ENCODE measurements at regions not wholly inside any gene's neighbourhood (a gene's known extent, or its start where the extent isn't known, plus 50 kb on each side); places are given as distances from the start of the nearest gene placed in this dataset.
"Not testable (repeated sequence)": the region's sequence is repeated elsewhere in the genome, so short reads cannot be mapped to it uniquely, and the experiment has no call there.

DNA sequence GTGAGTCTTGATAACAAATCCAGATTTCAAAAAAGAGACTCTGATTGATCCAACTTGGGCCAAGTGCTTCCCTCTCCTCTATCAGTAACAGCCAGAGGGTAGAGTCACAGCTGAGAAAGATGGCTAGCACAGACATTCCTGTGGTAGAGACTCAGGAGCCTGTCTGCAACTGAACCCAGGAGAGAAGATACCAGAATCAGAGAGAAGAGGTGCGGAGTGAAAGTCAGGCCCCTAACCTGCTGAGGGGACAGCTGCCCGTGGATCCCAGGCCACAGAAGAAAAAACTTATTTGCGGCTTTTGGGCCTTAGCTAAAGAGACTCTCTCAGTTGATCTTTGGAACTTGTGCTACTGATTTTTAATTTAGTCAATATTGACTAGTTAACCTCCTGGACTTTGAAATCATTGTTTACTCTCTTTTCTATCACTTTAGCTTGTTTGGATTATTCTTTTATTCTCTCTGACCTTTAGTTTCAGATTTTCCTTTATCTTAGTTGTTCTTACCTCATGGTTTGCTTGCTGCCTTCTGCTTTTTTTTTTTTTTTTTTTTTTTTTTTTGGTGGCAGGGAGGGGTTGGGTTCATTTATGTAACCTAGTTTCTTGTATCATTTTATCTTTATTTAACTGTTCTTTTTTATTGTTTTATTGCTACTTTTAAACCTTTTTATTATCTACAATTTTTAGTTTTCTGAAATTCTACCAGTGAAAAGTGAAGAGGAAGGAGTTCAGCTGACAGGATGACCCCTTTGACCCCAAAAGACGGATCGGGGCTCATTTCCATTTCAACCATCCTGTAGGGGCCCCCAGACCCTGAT, 154.9 kb upstream of the KRR1 start:
- no peak for DNase-seq (ENCODE audit: low read depth)

DNA sequence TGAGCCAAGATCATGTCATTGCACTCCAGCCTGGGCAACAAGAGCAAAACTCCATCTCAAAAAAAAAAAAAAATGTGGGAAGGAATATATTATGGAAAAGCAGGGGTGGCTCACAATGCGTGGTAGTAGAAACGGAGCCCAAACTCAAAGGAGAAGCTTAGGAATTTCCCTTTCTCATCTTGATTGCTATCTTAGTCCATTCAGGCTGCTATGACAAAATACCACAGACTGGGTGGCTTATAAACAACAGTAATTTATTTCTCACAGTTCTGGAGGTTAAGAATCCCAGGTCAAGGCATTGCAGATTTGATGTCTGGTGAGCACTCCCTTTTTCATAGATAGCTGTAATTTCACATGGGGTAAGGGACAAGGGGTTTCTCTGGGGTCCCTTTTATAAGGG, 153.8 kb upstream of the KRR1 start:
- no peak for DNase-seq (ENCODE audit: low read depth)

DNA sequence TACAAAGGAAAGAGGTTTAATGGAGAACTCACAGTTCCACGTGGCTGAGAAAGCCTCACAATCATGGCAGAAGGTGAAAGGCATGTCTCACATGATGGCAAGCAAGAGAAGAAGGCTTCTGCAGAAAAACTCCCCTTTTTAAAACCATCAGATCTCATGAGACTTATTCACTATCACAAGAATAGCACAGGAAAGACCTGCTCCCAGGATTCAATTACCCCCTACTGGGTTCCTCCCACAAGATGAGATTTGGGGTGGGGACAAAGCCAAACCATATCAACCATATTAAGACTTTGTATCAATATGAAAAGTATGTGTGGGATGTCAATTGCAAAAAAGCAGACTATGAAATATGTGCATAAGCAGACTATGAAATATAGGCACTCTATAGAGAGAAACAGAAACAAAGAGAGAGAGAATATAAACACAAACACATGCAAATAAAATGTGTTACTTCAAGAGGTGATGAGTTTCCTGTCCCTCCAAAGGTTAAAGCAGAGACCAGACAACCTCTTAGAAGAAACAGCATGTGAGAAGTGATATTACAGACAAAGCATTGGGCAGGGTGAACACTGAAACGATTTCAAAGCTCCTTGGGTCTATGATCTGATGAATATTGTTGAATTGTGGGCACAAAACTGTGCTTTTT, 151.2 kb upstream of the KRR1 start:
- DNase-seq (ENCODE audit: low read depth): no peak

DNA sequence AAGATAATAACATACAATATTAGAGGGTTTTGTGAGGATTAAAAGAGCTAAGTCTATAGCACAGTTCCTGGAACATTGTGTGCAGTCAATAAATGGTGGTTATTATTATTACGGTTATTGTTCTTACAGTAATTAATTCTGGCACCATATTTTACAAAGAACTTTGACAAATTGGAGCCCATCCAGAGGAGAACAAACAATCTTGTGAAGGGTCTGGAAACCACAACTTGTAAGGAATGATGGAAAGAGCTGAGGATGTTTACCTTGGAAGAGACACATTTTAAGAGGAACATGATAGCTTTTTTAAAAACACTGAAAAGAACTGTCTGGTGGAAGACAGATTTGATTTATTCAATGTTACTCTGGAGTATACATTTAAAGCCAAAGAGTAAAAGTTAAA, 150.5 kb upstream of the KRR1 start:
- no peak for DNase-seq (ENCODE audit: low read depth)

DNA sequence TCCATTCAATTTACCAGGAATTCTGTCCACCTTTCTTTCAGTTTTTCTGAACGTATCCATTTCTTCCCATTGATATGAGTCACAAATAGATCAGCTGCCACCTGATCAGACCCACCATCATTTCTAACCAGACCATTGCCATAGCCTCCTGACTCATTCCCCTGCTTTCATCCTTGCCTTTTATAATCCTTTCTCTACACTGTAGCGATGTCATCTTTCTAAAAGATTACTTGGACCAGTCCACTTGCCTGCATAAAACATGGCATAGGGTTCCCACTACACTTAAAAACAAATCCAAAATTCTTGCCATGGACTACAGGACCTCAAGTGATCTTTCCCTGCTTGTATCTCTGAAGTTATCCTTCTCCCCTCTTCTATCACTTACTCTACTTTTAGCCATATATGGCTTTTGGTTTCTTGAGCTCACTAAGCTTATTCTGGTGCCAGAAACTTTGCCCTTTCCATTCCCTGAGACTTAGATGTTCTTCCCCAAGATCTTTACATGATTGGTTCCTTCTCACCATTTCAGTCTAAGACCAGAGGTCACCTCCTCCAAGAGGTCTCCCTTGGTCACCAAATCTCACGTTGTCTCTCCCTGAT, 149.5 kb upstream of the KRR1 start:
- DNase-seq (ENCODE audit: low read depth): peak; percentile 88

DNA sequence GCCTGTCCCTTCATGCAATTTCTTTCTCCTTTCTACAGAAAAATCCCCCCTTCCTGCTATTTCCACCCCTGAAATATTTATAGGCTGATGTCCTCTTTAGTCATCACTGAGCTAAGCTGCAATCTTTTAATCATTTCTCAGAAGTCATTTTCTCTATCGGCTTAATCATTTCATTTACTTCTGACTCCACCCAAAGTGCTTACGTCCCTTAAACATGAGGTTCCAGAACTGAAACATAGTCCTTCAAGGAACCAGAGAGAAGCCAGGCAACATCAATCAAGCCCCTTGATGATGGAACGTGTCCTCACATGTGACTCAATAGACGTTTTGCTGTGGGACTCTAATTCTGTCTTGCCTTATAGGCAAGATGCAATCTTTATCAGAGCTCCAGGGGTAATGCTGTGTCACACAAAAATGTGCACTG, 148.7 kb upstream of the KRR1 start:
- peak; percentile 88 for DNase-seq (ENCODE audit: low read depth)

DNA sequence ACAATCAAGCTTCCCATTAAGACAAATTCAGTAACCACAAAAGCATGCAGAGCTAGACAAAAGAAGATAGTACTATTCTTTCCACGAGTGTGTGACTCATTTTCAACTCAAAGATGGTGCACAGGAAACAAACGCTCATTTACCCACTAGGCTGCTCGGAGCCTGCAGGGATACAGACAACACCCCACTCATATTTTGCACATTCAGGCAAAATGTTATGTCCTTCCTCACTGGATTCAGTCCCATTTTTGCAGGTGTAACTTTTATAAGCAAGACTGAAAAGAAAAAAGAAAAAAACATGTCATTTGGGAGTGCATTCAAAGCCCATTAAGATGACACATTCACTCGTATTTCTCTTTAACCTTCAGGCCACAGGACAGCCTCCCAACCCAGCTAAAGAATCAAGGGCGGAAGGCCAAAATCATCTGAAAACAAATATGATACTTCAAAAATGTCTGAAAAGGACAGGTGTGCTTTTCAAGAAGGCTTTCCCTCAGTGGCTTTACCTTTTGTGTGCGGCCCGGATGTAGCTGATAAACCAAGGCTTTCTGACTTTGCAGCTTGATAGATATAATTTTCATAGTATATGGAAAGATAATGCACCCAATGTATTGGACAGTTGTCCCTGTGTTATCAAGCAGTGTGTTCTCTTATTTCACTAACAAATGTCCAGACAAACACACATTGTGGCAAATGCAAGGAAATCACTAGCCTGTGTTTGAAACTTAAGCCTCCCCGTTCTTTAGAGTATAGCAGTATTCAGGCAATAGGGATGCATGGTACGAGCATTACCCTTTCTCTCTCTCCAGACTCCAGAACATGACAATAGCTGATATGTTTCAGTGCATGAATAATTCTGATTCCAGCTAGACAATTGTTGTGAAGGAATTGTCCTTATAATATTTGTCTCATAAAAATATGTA, 147.8 kb upstream of the KRR1 start:
- peak; percentile 84 for DNase-seq (ENCODE audit: low read depth)

DNA sequence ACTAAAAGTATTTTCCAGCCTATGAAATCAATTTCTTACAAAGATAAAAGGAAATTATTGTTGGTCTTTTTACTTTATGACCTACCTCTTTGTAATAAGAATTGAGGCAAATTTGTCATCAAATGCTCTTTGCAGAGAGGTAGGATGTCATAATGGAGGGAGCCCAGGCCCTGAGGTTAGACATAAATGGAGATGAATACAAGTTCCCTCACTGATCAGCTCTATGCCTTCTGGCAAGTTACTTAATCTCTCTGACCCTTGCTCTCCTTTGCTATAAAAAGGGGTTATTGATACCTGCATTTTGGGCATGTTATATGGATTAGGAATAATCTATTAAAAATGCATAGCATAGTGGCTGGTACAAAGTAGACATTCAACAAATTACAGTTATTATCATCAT, 146.9 kb upstream of the KRR1 start:
- no peak for DNase-seq (ENCODE audit: low read depth)

DNA sequence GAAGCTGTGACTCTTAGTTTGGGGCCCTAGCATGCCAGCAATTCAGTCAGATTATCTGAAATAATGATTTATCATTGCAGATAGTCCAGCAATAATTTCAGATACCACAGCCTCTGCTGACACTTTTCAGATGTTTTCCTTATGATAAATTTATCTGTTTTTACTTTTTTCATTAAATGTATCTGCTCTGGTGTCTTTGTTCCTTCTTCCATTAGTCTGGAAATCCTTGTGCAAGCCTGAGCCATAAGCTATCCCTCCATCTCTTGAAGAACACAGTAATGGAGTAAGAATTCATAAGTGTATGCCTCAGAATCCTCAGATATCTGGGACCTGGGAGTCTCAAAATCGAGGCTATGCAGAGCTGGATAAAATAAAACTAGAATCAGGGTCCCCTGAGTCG, 146.4 kb upstream of the KRR1 start:
- DNase-seq (ENCODE audit: low read depth): no peak

DNA sequence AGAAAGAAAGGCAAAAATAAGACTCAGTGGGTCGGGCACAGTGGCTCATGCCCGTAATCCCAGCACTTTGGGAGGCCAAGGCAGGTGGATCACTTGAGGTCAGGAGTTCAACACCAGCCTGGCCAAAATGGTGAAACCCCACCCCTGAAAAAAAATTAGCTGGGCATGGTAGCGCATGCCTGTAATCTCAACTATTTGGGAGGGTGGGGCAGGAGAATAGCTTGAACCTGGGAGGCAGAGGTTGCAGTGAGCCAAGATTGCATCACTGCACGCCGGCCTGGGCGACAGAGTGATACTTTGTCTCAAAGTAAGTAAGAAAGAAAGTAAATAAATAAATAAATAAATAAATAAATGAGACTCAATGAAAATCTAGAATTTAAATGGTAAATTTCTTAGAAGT, 145.9 kb upstream of the KRR1 start:
- DNase-seq (ENCODE audit: low read depth): not testable (repeated sequence)

DNA sequence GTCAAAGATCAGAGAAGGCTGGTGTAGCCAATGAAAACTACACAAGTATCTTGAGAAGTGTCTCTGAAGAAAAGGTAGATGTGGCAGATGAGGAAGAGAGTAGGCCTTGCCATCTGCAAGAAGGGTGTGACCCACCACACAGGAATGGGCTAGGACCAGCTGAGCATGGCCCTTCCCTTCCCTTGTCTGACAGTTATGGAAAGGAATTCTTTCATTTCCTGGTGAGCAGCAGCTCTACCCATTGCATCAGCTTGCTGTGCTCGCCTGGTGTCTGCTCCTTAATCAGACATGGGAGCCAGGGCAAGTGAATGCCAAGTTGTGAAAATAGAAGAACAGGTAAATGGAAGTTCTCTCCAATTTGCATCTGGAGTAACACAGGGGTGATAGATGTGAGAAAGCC, 145.2 kb upstream of the KRR1 start:
- peak; percentile 85 for DNase-seq (ENCODE audit: low read depth)

DNA sequence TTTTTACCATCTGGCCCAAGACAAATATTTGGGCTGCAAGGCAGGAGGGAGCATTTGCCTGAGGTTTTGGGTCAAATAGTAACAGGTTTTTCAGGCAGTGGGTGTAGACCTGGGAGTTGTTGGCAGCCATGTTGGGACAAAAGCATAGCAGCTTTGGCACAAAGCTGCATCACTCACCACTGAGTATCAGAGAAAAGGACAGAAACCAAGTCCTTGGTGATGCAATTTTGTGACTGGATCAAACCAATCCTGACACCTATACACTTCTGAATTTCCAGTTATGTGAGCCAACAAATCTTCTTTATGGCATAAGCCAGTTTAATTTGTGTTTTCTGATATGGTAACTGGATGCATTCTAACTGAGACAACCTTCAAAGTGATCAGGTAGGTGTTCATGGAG, 144.8 kb upstream of the KRR1 start:
- no peak for DNase-seq (ENCODE audit: low read depth)

DNA sequence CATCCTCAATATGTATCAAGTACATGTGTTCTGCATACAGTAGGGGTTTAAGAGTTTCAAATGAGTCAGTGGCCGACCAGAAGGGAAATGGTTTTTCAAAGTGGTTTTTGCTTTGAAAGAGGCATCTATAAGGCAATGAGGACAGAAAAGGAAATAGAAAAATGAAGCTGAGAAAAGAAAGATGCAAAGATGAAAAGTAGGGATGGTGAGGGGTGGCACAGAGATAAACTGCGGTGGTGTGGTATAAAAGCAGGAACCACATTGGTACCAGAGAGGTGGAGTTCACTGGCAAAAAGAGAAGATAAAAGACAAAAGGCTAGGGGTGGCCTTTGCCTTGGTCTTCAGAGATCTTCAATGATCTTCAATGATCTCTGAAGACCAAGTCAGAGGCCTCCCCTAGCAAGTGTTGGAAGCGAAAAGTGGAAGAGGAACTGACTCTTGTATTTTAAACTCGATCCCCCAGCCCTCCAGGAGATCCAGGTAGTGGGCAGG, 144.0 kb upstream of the KRR1 start:
- DNase-seq (ENCODE audit: low read depth): no peak

DNA sequence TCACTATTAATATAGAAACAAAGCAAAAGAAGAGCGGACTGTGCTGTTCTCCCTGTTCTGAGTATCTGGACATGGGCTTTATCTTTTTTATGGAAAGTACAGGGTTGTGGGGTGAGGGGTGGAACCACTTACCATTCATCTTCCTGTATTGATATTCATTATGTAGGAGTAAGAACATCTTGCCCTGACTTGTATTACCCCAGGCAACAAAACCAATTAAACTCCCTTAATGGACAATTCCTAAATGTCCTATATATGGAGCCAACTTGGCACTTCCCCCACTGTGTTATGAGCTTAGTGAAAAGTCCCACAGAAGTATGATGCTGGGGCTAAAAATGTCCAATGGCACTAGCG, 139.9 kb upstream of the KRR1 start:
- no peak for DNase-seq (ENCODE audit: low read depth)

DNA sequence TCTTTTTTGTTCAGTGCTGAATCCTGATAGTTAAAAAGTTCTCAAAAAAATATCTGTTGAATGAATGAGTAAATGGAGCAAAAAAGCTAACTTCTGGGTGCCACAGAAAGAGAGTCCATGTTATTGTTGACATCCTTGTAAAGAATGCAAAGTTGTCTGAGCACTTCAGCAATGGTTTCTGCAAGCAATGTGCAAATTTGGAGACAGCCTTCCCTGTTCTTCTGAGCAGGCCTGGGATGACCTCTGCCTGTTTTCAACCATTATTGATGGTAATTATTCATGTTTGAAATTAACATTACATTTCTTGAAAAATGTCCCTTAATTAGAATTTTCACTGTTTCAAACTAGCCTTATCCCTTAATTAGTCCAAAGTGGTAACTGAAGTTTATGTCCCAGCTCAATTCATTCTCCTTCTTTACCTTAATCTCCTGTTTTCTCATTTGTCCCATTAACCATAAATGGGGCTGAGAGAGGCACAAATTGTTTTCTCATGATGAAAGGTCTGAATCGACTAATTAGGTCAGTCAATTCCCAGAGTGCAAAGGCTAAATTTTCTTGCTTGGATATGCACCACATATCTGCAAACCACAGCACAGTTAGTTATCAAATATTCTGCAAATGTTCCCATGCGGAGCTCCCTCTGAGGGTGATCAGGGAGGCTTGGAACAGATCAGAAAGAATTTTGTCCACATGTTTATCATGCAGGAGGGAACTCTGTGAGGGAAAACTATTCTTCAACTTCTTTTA, 139.4 kb upstream of the KRR1 start:
- no peak for DNase-seq (ENCODE audit: low read depth)

DNA sequence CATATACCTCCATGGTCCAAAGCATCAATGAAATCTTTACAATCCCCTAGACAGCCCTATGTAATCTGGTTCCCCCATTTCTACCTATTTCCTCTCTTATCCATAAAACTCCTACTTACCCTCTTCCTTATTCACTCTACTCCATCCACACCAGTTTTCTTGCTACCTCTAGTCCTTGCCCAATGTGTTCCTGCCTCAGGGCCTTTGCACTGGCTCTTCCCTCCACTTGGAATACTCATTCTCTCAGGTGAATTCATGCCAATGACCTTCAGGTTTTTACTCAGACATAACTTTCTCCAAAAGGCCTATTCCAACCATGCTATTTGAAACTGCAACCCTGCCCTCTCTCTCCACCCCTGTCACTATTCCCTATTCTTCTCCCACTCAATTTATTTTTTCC, 138.7 kb upstream of the KRR1 start:
- no peak for DNase-seq (ENCODE audit: low read depth)

DNA sequence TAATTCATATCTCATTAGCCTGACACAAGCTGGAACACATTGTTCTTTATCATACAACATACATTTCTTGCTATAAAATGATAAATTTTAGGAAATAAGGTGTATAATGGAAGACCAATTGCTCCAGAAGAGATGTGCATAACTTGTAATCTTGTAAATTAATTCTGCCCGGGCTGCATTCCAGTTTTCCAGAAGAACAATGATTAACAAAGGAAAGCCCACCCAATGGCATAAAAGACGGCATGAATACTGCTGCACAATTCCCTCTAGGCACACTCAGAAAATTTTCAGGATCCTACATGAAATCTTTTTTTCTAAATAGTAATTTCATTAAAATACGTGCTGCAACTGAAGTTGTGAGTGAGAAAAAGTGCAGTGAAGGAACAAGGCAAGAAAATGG, 137.4 kb upstream of the KRR1 start:
- DNase-seq (ENCODE audit: low read depth): no peak

DNA sequence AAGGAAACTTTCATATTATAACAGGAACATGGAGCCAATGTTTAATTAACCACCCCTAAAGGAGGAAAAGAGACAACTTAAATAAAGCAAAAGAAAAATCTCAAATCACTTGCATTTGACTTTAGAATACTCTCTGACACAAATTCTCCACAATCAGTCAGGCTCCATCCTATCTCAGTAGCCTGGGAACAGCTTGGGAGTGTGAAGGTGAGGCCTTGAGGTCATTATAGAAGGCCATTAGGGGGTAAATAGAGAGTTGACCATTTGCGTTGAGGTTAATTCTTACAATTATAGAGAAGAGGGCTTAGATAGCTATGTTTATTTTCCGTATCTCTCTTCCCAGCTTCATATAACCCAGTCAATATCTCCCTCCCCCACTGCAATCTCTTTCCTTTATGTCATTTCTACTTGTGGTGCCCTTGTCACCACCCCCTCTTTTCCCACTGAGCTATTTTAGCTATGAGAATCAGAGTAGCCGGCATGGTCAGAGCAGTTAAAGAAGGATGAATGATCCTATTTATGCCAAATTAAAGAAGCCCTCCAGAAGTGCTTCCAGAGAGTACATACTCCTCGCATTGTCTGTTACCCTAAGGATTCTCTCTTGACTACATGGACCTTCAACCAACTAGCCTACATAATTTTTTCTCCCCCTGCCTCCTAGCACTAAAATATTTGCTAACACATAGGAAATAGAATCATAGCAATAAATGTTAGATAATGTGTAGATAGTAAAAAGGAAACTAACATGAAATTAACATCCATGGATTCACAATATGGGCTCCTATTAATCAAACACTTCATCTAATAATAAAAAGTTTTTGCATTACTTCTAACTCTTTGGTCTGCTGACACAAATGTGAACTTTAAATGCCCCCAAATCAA, 135.2 kb upstream of the KRR1 start:
- DNase-seq (ENCODE audit: low read depth): no peak

DNA sequence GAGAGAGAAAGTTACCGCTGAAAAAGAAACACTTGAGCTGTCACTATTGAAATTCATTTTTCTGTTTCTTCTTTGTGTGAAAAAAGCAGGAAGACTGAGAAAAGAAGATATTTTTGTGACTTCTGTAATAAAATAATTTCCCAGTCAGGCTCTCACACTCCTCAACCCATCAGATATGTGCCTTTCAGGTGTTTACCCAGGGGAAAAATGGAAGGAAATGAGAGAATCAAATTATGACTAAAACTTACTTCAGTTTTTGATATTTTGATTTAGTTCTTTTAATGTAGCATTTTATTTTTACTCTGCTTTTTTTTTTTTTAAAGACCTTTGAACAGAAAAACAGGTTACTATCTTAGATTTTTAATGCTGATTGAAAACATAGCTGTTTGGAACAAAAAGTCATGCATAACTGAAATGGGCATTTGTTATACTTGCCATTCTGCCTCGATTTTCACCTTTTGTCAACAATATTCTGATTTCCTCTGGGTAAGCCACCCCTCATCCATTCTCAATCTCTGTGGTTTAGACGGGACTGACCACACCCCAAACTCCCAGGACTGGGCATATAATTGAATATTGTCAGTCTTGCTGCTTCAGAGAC, 133.2 kb upstream of the KRR1 start:
- DNase-seq (ENCODE audit: low read depth): no peak

DNA sequence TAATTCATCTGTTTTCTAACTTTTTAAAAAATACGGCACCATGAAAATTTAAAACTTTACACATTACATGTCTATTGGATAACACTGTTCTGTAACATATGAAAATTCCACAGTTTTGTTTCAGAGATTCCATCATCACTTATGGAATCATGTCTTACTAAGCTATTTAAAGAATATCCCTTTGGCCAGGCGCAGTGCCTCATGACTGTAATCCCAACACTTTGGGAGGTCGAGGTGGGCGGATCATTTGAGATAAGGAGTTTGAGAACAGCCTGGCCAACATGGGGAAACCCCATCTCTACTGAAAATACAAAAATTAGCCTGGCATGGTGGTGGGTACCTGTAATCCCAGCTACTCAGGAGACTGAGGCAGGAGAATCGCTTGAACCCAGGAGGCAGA, 131.7 kb upstream of the KRR1 start:
- DNase-seq (ENCODE audit: low read depth): not testable (repeated sequence)

Data from HS-5 (cell line).